COLO829 (cell line): ENCODE measurements at regions not wholly inside any gene's neighbourhood (a gene's known extent, or its start where the extent isn't known, plus 50 kb on each side); places are given as distances from the start of the nearest gene placed in this dataset.

Experiments used
- DNase-seq: peaks from one replicate; pipeline ENCODE4 v3.0.0; 2012; ENCODE audit warnings: low spot score

DNA sequence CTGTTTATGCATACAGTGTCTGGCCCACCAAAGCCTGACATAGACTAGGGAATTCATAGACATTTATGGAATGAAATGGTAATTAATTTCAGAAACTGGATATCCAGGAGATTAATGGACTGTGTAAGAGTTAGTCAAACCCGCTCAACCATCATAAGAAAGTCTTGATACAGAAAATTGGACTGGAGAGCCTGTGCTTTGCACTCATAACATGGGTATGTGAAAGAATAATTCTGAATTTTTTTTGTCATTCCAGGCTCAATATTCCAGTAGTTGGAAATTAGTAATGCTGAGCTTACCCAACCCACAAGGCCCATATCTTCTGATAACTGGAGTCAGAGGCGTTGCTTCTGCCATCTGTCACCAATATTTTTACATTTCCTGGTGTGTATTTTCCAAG, 799.7 kb upstream of the IGFBP3 start:
- no peak for DNase-seq

DNA sequence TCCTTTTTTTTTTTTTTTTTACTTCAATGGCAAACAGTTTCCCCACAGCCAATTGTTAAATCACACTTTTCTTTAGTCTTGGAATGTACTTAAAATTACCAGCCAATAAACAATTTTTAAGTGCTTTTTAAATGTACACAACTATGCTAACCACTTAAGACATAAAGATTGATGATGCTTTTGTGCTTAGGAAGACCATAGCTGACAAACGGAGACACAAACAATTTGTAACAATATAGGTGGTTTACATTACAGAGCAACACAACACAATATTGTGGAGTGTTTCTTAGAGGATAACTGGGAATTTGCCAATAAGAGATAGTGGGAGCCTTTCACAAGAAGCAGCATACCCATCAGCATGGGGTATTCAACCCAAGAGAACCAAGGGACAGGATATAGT, 798.5 kb upstream of the IGFBP3 start:
- no peak for DNase-seq

DNA sequence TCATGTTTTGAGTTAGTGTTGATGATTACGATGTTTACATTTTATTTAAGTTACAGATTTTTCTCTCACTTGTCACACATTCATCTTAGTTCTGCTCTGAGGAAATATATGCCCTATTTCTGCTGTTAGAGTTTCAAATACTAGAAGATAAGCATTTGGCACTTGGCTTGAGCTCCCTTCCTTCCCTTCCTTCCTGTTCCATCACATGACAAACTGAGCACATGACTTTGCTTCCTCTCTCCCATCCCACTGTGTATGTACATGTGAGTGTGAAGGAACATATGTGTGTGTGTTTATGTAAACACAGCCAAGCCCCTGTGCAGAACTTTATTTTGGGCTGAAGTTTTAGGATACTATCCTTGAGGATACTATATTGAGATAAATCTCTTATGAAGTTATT, 795.9 kb upstream of the IGFBP3 start:
- DNase-seq: no peak

- no peak for DNase-seq
Observed at GRCh38 chr7:46715579-46715978, 794.5 kb upstream of the IGFBP3 start.

GRCh38 chr7:46714904-46715303, 793.8 kb upstream of the IGFBP3 start:
- no peak for DNase-seq

DNA sequence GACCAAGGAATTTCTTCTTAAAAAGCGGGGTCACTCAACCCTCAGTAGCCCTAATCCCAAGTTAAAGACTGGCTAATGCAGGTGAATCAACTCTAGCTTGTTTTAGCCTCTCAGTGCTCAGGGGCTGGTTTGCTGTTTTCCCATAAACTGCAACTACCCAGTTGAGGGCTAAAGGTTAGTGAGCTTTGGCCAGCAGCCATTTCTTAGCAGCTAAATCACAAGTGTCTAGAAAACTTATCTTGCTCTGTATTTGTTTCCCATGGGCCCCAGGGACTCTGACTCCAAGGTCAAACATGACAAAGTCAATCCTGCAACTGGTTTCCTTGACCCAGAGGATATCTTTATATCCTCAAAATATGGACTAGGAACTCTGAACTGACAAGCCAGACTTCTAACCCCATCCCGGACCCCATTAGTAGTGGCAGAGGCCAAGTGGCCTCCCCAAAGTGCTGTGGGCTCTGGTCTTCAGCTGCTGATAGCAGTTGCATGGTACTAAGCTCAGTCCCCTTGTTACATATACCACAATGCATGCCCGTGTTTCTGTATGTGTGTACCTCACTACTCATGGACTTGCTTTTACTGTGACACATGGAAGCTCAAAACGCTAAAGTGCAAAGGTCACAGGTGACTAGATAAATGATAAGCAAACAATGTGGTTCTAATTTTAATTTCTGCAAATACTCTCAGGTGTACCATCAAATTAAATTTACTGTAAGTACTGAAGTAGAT, 793.0 kb upstream of the IGFBP3 start:
- no peak for DNase-seq

DNA sequence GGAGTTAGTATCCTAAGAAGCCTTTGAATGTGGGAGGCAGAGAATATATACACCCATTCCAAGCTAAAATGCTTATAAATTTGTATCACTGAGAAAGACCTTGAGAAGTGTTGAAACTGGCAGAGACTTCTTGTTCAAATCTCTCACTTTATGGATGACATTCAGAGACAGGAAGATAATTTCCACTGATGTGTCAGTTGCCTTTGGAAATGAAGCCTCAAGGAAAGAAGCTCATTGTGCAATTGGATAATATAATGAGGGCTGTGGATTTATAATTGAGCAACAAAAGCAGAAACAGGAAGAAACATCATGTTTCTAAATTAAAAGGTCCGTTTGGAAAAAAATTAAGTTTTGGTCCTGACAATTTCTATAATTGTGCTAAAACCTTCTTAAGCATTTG, 789.9 kb upstream of the IGFBP3 start:
- no peak for DNase-seq

- DNase-seq: no peak
Observed at GRCh38 chr7:46707973-46708372, 786.9 kb upstream of the IGFBP3 start.

DNA sequence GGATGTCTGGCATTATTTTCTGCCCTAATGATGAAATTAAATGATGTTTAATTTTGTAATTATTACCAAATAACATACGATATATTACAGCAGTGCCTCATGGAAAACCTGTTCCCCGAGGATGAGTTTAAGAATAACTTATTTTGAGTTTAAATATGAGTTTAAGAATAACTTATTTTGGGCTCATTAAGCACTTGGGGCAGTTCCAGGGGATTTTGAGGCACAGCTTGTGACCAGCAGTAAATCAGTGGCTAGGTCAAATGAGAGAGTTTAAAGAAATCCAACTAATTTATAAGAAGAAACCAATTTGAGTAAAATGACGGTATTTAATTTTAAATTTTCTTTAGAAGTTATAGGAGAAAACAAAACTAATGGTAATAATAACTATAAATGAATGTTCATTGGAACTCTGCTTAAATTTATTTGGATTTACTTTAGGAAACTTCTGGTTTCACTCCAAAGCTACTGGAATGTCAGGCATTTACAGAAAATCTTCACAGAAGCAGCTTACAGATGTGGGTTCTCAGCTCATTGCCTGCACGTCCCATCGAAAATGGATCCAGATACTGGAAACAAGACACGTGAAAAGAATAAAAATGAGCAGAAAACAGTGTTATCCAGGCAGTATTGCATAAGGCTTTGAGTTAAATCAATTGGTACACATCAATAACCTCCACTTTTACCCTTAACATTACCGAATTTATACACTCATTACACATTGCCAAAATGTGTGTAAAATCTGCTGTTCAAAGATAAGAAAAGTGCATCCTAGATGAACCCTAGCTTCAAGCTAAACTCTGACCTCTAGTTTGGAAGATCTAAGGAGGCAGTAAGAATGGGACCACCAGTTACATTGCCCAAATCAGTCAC, 784.5 kb upstream of the IGFBP3 start:
- no peak for DNase-seq

- peak; percentile 76 for DNase-seq
Observed at GRCh38 chr7:46696741-46697140, 775.7 kb upstream of the IGFBP3 start.

DNA sequence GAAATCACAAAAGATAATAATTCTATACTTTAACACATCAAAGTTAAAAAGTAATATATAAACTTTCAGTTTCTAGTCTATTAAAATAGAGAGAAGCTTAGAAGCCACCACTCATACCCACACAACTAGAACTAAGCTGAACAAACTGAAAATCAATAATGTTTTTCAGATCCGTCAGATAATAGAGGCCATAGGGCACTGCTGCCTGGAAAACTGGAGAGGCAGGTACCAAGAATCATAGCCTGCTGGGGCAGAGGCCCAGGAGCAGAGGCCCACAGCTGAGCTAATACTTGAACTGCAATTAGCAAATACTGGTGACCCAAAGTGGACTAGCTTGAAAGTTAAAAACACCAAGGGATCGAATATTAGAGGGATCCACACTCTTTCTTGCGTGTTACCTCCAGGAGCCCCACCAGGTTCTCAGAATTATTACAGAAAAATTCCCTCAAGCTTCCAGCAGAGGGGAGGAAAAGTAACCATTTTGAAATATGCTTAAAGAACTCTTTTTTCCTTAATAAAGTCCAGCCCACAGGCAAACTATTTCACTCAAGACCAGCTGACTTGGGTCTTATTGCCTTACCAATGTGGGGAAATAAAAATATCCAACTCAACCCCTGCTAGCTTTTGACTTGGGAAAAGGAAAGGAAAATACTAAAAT, 774.1 kb upstream of the IGFBP3 start:
- no peak for DNase-seq

DNA sequence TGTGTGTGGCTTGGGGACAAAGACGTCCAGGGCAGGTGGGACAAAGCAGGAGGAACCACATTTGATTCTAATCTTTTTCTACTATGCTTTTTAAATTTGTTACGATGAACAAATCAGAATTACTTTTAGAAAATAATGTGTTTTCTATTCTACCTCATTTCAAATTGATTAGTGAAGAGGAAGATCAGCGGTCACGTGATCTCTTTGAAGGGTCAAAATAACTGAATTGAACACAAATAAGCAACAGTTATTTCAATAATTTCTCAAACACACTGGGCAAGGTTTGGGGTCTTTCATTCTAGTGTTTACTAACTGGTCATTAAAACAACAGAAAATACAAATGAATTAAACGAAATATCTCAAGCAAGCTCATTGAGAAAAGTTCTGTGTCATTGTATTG, 773.0 kb upstream of the IGFBP3 start:
- DNase-seq: no peak

DNA sequence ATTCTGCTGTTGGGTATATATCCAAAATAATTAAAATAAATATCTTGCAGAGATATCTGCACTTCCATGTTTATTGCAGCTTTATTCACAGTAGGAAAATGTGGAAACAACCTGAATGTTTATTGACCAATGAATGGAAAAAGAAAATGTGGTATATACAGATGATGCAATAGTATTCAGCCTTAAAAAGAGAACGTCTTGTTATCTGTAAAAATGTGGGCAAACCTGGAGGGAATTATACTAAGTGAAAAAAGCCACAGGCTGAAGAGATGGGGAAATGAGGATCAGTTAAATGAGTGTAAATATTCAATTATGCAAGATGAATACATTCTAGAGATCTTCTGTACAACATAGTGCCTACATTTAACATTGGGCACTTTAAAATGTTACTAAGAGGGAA, 766.1 kb upstream of the IGFBP3 start:
- DNase-seq: no peak

DNA sequence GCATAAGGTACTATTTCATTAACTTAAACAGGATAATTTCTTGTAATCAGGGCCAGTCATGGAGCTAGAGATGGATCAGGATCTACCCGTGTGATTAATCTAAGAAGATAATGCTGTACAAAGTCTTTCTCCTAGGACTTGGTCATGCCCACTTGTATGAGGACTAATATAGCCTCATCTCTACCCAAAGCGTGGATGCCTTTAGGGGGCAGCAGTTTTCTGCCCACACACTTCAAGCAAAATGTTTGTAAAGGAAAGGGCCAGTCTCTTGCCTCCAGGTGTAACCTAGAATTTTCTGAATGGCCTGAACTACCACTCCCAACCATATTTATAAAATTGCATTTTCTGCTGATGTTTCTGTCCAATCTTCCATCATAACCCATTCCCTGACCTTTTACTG, 764.0 kb upstream of the IGFBP3 start:
- no peak for DNase-seq

DNA sequence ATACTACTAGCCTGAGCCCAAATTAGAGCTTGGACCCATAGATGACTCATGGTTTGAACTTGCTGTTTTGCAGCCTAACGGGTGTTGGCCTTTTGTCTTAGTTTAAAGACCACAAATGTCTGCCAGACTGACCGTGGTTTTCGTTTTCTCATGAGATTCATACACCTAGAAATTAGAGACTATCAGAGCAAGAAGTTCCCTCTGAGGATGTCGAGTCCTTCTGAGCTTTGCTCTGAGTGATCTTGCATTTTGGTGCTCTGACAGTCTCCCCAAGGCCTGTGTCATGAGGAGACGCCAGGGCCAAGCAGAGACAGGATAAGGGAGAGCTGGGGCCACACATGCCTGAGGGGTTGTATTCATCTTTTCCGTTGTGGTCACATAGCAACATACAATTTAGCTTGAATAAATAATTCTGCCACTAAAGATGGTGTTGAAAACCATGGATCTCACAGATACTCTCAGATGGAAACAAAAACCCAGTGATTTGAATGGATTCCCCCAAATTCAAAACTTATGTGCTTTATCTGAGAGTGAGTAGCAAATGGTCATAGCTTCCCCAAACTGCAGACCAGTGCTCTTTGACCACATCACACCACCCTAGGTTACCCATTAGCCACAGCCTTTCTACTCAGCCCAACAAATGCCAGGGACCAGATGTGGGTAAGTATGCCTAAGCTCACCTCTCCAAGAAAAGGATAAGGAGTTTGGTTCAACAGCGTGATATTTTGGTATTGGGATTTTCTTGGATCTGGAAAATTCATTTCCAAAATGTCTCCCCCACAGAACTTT, 762.0 kb upstream of the IGFBP3 start:
- no peak for DNase-seq

DNA sequence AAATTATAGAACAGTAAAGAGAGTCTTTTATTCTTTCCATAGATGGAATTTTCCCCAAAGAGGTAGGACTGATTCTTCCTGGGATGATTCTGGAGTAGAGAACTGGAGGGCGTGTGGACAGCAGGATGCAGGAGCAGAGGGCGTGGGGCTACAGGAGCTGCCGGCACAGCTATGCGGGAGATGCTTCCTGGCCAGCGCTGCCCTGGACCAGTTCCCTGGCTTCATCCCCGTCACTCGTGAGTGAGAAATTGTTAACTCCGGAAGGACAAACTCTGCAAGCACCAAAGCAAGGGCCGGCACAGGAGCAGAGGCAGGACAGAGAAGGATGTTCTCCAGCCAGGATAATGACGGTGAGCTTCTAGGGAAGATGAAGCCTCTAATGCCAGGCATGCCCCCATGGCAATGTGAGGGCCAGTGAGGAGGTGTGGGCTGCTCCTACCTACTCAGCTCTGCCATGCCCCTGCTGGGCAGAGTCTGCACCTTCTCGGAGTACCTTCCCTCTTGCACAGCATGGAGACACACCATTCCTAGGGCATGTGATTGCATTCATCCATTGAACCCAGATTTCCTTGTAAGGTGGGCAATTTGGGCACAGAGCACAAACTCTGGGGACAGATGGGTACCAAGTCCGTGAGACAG, 760.9 kb upstream of the IGFBP3 start:
- DNase-seq: no peak

GRCh38 chr7:46680147-46680546, 759.1 kb upstream of the IGFBP3 start:
- no peak for DNase-seq

DNA sequence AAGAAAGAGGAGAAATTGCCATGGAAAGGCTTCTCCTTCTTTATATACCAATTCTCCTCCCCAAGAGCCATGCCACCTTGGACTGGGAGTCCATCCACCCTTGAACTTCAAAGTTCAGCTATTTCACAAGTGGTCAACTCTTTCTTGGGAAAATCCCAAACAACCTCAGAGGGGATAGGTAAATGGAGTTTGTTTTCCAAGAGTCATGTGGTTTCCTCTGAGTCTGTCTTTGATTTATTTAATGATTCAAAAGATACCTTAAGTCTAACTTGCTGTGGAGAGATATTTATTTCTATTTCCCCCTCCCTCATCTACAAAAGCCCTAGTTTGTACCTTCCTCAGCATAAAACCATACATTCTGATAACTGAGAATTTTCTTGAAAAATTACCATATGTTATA, 758.6 kb upstream of the IGFBP3 start:
- no peak for DNase-seq

- no peak for DNase-seq
Observed at GRCh38 chr7:46678421-46678820, 757.3 kb upstream of the IGFBP3 start.

GRCh38 chr7:46675456-46675855, 754.4 kb upstream of the IGFBP3 start:
- DNase-seq: no peak

- DNase-seq: no peak
Observed at GRCh38 chr7:46672861-46673260, 751.8 kb upstream of the IGFBP3 start.
